GM23338 (cell line): ENCODE measurements at regions not wholly inside any gene's neighbourhood (a gene's known extent, or its start where the extent isn't known, plus 50 kb on each side); places are given as distances from the start of the nearest gene placed in this dataset.

Experiments
- ATAC-seq: fragments of 200-7000 bp; cut with Tn5 transposase; 3 replicates; pipeline ENCODE4 v1.9.1; 2020
- DNase-seq: peaks from one replicate; pipeline ENCODE4 v3.0.0-alpha.2; 2015; ENCODE audit warnings: low spot score
- H2AFZ ChIP-seq: fragments of 200-600 bp; sonication (generic); 2 replicates; pipeline ENCODE4 v1.8.0; 2016; ENCODE audit warnings: antibody characterized with exemption, mild to moderate bottlenecking, moderate library complexity
- H3F3A ChIP-seq: fragments of 200-600 bp; sonication (generic); replicated peaks from 2 replicates; pipeline ENCODE4 v1.8.0; 2017; ENCODE audit warnings: antibody characterized with exemption, mixed run types, low read depth
- H3K27ac ChIP-seq: fragments of 200-600 bp; sonication (generic); 2 replicates; pipeline ENCODE4 v1.6.1; 2016; ENCODE audit warnings: low read depth
- H3K27me3 ChIP-seq: fragments of 200-600 bp; sonication (generic); 2 replicates; pipeline ENCODE4 v1.8.0; 2016; ENCODE audit warnings: mild to moderate bottlenecking, mixed run types, moderate library complexity; ENCODE audit not compliant: insufficient read depth
- H3K36me3 ChIP-seq: fragments of 200-600 bp; sonication (generic); 2 replicates; pipeline ENCODE4 v1.8.0; 2016; ENCODE audit warnings: mild to moderate bottlenecking; ENCODE audit not compliant: insufficient read depth
- H3K4me1 ChIP-seq: fragments of 200-600 bp; sonication (generic); 2 replicates; pipeline ENCODE4 v1.8.0; 2016; ENCODE audit warnings: mild to moderate bottlenecking, moderate library complexity; ENCODE audit not compliant: insufficient read depth
- H3K4me2 ChIP-seq: fragments of 200-600 bp; sonication (generic); 2 replicates; pipeline ENCODE4 v1.7.1; 2017; ENCODE audit warnings: mixed run types
- H3K4me3 ChIP-seq: fragments of 200-600 bp; sonication (generic); 2 replicates; pipeline ENCODE4 v1.6.1; 2016; ENCODE audit warnings: mixed run types
- H3K79me2 ChIP-seq: fragments of 200-600 bp; sonication (generic); replicated peaks from 2 replicates; pipeline ENCODE4 v1.8.0; 2017; ENCODE audit warnings: mild to moderate bottlenecking; ENCODE audit not compliant: insufficient read depth
- H3K9me2 ChIP-seq: fragments of 200-600 bp; sonication (generic); 2 replicates; pipeline ENCODE4 v1.8.0; 2017; ENCODE audit not compliant: insufficient read depth
- H4K20me1 ChIP-seq: fragments of 200-600 bp; sonication (generic); replicated peaks from 2 replicates; pipeline ENCODE4 v1.8.0; 2017; ENCODE audit warnings: mild to moderate bottlenecking; ENCODE audit not compliant: insufficient read depth
- H3K27ac Mint-ChIP-seq: 2 replicates; pipeline ENCODE4 v1.8.0; 2020; ENCODE audit warnings: inconsistent platforms, mild to moderate bottlenecking, moderate library complexity, mixed read lengths
- H3K27me3 Mint-ChIP-seq: 3 replicates; pipeline ENCODE4 v1.8.0; 2022; ENCODE audit warnings: low read depth, mild to moderate bottlenecking, moderate library complexity, mixed read lengths, inconsistent platforms; ENCODE audit not compliant: insufficient read depth, poor library complexity
- H3K36me3 Mint-ChIP-seq: 3 replicates; pipeline ENCODE4 v1.8.0; 2021; ENCODE audit warnings: low read depth, mild to moderate bottlenecking, inconsistent platforms, moderate library complexity, mixed read lengths
- H3K4me1 Mint-ChIP-seq: 3 replicates; pipeline ENCODE4 v1.8.0; 2020; ENCODE audit warnings: mild to moderate bottlenecking, inconsistent platforms, mixed read lengths
- H3K4me3 Mint-ChIP-seq: 3 replicates; pipeline ENCODE4 v1.8.0; 2021; ENCODE audit warnings: moderate library complexity, mild to moderate bottlenecking, inconsistent platforms, mixed read lengths
- H3K9me3 Mint-ChIP-seq: 3 replicates; pipeline ENCODE4 v1.8.0; 2020; ENCODE audit warnings: moderate library complexity, mild to moderate bottlenecking, inconsistent platforms, mixed read lengths
- CTCF ChIP-seq, 2 experiments: fragments of 200-600 bp in 1 of 2; sonication (generic) in 1 of 2; conservative IDR thresholded peaks; 2 replicates each; pipeline versions ENCODE4 v1.5.1 to v1.6.1; 2016 to 2017; ENCODE audit warnings: antibody characterized with exemption in 2 of 2, low read depth in 2 of 2, mild to moderate bottlenecking in 2 of 2, moderate library complexity in 1 of 2
- EZH2phosphoT487 ChIP-seq: fragments of 200-600 bp; sonication (generic); IDR thresholded peaks from one replicate; pipeline ENCODE4 v1.8.1; 2018; ENCODE audit warnings: antibody characterized with exemption; ENCODE audit not compliant: unreplicated experiment
- JUNB ChIP-seq: IDR thresholded peaks from one replicate; pipeline ENCODE4 v1.6.1; 2016; ENCODE audit warnings: antibody characterized with exemption; ENCODE audit not compliant: unreplicated experiment
- POLR2AphosphoS5 ChIP-seq: IDR thresholded peaks from 2 replicates; pipeline ENCODE4 v1.6.1; 2016; ENCODE audit warnings: antibody characterized with exemption, low read depth
- ZNF114 ChIP-seq: fragments of 250-450 bp; sonication (Bioruptor Pico); IDR thresholded peaks from 2 replicates; pipeline ENCODE4 v1.5.0; 2020; ENCODE audit warnings: mild to moderate bottlenecking, moderate library complexity
- ZNF462 ChIP-seq: fragments of 250-450 bp; sonication (Bioruptor Pico); IDR thresholded peaks from 2 replicates; pipeline ENCODE4 v1.5.0; 2020; ENCODE audit warnings: mild to moderate bottlenecking, moderate library complexity

GRCh38 chr5:175202463-175203068, 241.4 kb downstream of the DRD1 start (continued):
- TF ChIP-seq ZNF462 (no peak), JUNB (no peak)

GRCh38 chr5:175201393-175201792, 242.6 kb downstream of the DRD1 start:
- Mint-ChIP-seq H3K4me3 (no peak overlapping the region), H3K27ac (no peak overlapping the region), H3K36me3 (no peaks in the 10 kb centered on the region), H3K9me3 (no peaks in the 10 kb centered on the region), H3K27me3 (no peaks in the 10 kb centered on the region), H3K4me1 (no peaks in the 10 kb centered on the region)
- H3K79me2 ChIP-seq, result no peaks in the 10 kb centered on the region
- H3K4me1 ChIP-seq, result no peaks in the 10 kb centered on the region
- no peaks in the 10 kb centered on the region for H3K27me3 ChIP-seq
- H3K9me2 ChIP-seq, result peaks cover 3% of the 10 kb centered on the region; the same call in 1 of the 2 replicates
- no peaks in the 10 kb centered on the region for H4K20me1 ChIP-seq
- no peak overlapping the region for H2AFZ ChIP-seq
- no peaks in the 10 kb centered on the region for H3K36me3 ChIP-seq
- H3K4me2 ChIP-seq, result no peak overlapping the region
- no peak overlapping the region for H3K27ac ChIP-seq
- H3K4me3 ChIP-seq, result no peak overlapping the region
- no peak for ATAC-seq
- no peak for DNase-seq
- H3F3A ChIP-seq, result no peaks in the 10 kb centered on the region
- no peak for TF ChIP-seq EZH2phosphoT487
- no peak for TF ChIP-seq ZNF114 (CRISPR knock-in tag)
- no peak for TF ChIP-seq POLR2AphosphoS5
- no peak for TF ChIP-seq CTCF (conservative IDR thresholded peaks at IDR 0.05; ENCODE audit: low read depth in 2 of 2)
- no peak for TF ChIP-seq ZNF462
